Tibial artery (tissue), 4 donors: ENCODE measurements at regions not wholly inside any gene's neighbourhood (a gene's known extent, or its start where the extent isn't known, plus 50 kb on each side); places are given as distances from the start of the nearest gene placed in this dataset.

Experiments
- DNase-seq, 2 donors: peaks; one replicate each; pipeline ENCODE4 v3.0.0-alpha.2; 2019
- H3K27ac ChIP-seq, 2 donors: fragments of 200-600 bp; sonication (generic) in 1 of 2; 1 replicate in 1 of 2; 2 replicates in 1 of 2; pipeline ENCODE4 v1.5.1; 2018 to 2019; ENCODE audit warnings: mild to moderate bottlenecking in 1 of 2
- H3K27me3 ChIP-seq, 2 donors: fragments of 200-600 bp; sonication (generic) in 1 of 2; one replicate each; pipeline versions ENCODE4 v1.5.1 to v1.6.0; 2016 to 2019
- H3K36me3 ChIP-seq, 3 donors: fragments of 200-600 bp; sonication (generic) in 2 of 3; one replicate each; pipeline ENCODE4 v1.5.1; 2016 to 2019; ENCODE audit warnings: mild to moderate bottlenecking in 2 of 3
- H3K4me1 ChIP-seq, 4 donors: fragments of 200-600 bp; sonication (generic) in 2 of 4; 1 replicate in 3 of 4; 2 replicates in 1 of 4; pipeline ENCODE4 v1.5.1; 2016 to 2019
- H3K4me3 ChIP-seq, 2 donors: fragments of 200-600 bp; sonication (generic) in 1 of 2; 1 replicate in 1 of 2; 2 replicates in 1 of 2; pipeline ENCODE4 v1.5.1; 2018 to 2019; ENCODE audit warnings: mild to moderate bottlenecking in 2 of 2
- H3K9me3 ChIP-seq, 3 donors: fragments of 200-600 bp; sonication (generic) in 1 of 3; one replicate each; pipeline ENCODE4 v1.5.1; 2016 to 2019
- CTCF ChIP-seq, 2 experiments: fragments of 200-600 bp in 1 of 2; fragments of 450-650 bp in 1 of 2; IDR thresholded peaks; one replicate each; pipeline ENCODE4 v1.5.1; 2017 to 2019; ENCODE audit warnings: antibody characterized with exemption in 2 of 2, mild to moderate bottlenecking in 1 of 2, moderate library complexity in 1 of 2
- intact Hi-C: fragments of 100-400 bp; cut with DNase I; formaldehyde crosslinking; loops from one replicate; pipeline ENCODE4 v1.15.0; 2023; ENCODE audit warnings: low total_unique reads

GRCh38 chr12:28802706-28803438, 346.2 kb upstream of the FAR2 start:
- no peaks in the 10 kb centered on the region for H3K27me3 ChIP-seq
- H3K36me3 ChIP-seq, result no peaks in the 10 kb centered on the region
- TF ChIP-seq CTCF (IDR thresholded peaks at IDR 0.05), result no peak
- H3K9me3 ChIP-seq, result no peaks in the 10 kb centered on the region
- H3K4me3 ChIP-seq, result no peak overlapping the region
- H3K27ac ChIP-seq, result no peak overlapping the region
- intact Hi-C loops, result no loop called here
- H3K4me1 ChIP-seq, result no peaks in the 10 kb centered on the region
- DNase-seq, result no peak

- Histone ChIP-seq H3K27me3 (no peaks in the 10 kb centered on the region), H3K27ac (no peak overlapping the region), H3K4me3 (no peak overlapping the region), H3K4me1 (no peaks in the 10 kb centered on the region), H3K36me3 (no peaks in the 10 kb centered on the region), H3K9me3 (no peaks in the 10 kb centered on the region)
- no peak for TF ChIP-seq CTCF (IDR thresholded peaks at IDR 0.05)
- intact Hi-C loops, result no loop called here
- no peak for DNase-seq
These were observed 341.5 kb upstream of the FAR2 start for GRCh38 chr12:28807535-28807934.

GRCh38 chr12:28811457-28811856, 337.6 kb upstream of the FAR2 start:
- Histone ChIP-seq H3K27me3 (no peaks in the 10 kb centered on the region), H3K36me3 (no peaks in the 10 kb centered on the region), H3K4me3 (no peak overlapping the region), H3K4me1 (no peaks in the 10 kb centered on the region), H3K27ac (no peak overlapping the region), H3K9me3 (no peaks in the 10 kb centered on the region)
- no peak for TF ChIP-seq CTCF (IDR thresholded peaks at IDR 0.05)
- no peak for DNase-seq
- intact Hi-C loops, result no loop called here

GRCh38 chr12:28814246-28814645, 334.8 kb upstream of the FAR2 start:
- intact Hi-C loops, result no loop called here
- H3K4me3 ChIP-seq, result no peak overlapping the region

GRCh38 chr12:28817524-28817923, 331.6 kb upstream of the FAR2 start:
- TF ChIP-seq CTCF (IDR thresholded peaks at IDR 0.05), result no peak
- Histone ChIP-seq H3K9me3 (no peaks in the 10 kb centered on the region), H3K4me1 (no peaks in the 10 kb centered on the region), H3K27me3 (no peaks in the 10 kb centered on the region), H3K27ac (no peak overlapping the region), H3K4me3 (no peak overlapping the region), H3K36me3 (no peaks in the 10 kb centered on the region)
- DNase-seq, result no peak
- intact Hi-C loops, result no loop called here

More at GRCh38 chr12:28814246-28814645, 334.8 kb upstream of the FAR2 start:
- H3K27me3 ChIP-seq, result no peaks in the 10 kb centered on the region
- TF ChIP-seq CTCF (IDR thresholded peaks at IDR 0.05), result no peak
- H3K4me1 ChIP-seq, result no peaks in the 10 kb centered on the region
- DNase-seq, result no peak
- H3K9me3 ChIP-seq, result no peaks in the 10 kb centered on the region
- H3K36me3 ChIP-seq, result no peaks in the 10 kb centered on the region
- H3K27ac ChIP-seq, result no peak overlapping the region
